Smooth muscle cell of the brain vasculature (primary cell): ENCODE measurements at regions not wholly inside any gene's neighbourhood (a gene's known extent, or its start where the extent isn't known, plus 50 kb on each side); places are given as distances from the start of the nearest gene placed in this dataset.

ENCODE experiments used
- DNase-seq: peaks from one replicate; pipeline ENCODE4 v3.0.0-alpha.2; 2012; ENCODE audit warnings: low read depth, low spot score

DNA sequence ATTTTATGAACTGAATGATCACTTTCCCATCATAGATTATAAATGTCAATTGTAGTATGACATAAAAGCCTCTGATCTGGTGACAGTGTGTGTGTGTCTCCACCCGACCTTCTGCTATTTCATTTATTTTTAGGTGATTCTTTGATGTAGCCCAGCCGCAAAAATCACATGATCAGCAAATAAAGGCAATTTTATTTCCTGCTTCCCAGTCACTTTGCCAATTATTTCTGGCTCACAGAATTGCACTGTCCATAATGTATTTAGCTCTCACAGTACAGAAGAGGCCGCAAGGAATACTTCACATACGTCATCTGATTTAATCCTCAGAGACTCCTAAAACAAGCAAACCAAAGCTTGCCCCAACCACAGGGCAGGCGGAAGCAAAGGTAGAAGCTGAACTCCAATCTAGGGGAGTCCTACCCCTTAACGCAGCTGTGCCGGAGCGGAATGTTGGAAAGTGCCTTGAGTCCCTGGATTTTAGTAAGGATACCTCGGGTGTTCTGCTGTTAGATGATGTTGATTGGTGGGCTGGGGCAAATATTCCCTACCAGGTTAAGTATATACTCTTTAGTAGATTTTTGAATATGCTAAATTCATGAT lies 384.0 kb upstream of the IRX4 start:
- DNase-seq: no peak

DNA sequence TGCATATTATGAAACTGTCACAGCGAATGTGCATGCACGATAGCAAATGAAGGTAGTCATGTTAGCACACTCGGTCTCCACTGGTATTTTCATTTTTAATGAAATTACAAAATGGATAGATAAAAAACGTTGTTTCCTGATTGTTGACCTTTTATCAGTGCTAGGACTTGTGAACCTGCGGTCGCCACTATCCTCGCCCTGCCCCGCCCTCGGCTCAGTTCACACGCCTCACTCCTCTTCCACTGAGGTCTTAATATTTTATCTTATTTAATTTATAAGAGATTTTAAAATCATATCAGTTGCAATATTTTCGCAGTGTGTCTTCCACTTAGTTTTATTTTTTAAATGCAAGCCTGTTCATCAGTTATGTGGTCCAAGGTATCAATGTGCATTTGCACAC lies 382.6 kb upstream of the IRX4 start:
- no peak for DNase-seq

DNA sequence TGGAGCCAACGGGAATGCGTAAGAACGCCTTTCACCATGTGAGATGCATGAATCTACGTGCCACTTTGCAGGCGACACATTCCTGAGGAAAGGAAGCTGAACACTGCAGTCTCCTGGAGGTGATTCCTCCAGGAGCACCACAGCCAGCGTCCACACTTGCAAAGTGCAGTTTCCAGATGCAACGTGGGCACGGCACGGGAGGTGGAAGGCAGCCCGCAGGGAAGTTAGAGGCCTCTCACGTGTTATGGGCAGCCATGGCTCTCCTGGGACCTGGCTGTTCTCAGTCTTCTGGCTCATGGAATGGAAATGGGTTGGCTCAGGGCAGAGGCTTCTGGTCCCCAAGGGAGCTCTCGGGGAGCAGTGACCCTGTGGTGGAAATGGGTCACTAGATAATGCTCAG lies 381.0 kb upstream of the IRX4 start:
- DNase-seq: no peak

DNA sequence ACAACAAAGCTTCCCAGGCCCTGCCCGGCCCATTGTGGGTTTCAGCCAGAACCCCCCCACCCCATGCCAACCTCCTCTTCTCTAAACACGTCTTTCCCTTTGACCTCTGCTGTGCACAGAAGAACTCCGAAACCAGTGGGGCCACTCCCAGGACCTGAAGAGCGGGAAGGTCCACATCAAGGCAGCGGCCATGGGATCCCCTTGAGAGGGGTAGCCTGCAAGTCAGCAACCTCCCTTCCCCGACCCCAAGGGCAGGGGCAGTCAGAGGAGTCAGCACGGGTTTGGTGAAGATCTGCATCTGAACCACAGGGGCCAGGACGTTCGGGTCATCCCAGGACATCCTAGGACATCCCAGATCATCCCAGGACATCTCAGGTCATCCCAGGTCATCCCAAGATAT lies 379.9 kb upstream of the IRX4 start:
- no peak for DNase-seq

DNA sequence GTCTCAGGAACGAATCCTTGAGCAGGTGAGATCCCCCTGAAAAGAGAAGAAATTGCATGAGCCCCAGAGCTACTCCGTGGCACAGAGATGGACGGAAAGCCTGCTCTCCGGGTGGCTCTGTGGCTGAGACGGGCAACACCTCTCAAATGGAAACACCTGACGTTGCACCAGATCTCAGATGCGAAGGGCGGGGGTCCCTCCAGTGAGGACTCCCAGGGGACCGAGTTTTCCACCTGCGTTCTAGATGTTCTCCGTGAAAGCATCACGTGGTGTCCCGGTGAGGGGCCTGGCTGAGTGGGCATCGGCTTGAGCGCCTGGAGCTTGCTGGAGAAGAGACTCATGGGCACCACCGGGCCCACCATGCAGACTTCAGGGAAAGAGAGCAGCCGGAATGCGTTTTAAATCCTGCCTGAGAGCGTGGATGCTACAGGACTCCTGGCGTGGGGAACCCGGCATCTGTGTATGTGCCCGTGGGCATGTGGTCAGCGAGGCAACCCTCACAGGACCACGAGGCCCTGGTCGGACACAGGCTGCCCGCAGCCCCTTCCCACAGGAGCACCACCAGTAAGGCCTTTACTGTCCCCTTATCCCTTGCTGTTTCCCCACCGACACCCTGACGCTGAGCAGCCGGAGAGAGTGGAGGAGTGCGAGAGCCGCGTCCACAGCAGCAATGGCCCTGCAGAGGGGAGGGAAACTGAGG lies 378.4 kb upstream of the IRX4 start:
- DNase-seq: no peak

DNA sequence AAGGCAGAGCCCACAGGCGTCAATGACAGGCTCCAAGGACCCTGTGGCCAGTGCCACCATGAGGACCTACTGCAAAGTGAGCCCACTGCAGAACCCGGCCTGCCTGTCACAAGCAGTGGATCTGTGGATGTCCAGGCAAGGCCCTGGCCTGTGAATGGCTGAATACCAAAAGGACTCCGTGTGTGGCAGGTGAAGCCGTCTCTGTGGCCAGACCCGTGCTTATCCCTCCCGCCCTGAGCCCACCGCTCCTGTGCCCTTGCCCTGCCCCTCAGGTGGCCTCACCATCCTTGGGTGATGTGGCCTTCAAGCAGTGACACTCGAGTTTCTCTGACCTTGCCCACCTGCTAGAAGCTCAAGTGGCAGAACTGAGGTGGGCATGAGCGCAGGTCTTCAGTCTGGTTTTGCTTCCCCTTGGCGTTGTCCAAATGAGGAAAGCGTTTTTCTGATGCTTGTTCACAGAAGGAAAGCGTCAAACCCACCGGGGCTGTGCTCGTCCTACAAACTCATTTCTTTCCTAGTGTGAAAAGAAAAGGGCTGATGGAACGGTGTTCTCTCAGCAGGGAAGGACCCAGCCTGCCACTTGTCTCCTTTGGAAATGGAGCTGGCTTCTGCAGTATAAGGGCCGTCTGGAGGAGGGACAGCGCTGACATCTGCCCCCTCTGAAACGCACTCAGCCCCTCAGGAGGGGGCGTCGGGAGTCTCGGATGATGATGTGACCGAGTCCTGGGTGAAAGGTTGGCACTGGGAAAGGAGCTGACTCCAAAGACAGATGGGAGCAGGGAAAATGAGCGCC lies 377.7 kb upstream of the IRX4 start:
- DNase-seq: no peak

DNA sequence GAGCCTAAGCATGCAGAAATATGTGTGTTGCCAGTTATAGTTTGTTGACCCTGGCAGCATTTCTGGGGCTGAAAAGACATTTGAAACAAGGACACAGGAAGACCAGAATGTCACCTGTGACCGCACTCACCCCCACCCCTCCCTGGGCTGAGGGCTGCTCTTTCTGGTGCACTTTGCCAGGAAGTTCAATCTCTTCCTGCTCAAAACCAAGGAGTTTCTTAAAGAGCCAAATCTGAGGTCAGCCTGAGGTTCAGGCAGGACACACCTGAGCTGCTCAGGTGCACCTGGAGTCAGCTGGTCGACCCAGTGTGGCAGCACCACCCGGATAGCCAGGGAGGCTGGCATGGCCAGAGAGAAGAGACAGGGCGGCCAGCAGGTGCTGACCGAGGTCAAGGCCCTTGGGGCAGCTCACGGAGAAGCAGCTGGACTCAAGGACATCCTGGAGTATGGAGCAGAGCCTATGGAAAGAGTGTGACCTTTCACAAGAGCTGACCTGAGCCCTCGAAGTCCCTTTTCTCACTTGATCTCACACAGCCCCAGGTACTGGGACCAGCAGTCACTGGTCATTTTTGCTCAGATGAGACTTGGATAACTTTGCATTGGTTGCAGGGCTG lies 376.9 kb upstream of the IRX4 start:
- no peak for DNase-seq

DNA sequence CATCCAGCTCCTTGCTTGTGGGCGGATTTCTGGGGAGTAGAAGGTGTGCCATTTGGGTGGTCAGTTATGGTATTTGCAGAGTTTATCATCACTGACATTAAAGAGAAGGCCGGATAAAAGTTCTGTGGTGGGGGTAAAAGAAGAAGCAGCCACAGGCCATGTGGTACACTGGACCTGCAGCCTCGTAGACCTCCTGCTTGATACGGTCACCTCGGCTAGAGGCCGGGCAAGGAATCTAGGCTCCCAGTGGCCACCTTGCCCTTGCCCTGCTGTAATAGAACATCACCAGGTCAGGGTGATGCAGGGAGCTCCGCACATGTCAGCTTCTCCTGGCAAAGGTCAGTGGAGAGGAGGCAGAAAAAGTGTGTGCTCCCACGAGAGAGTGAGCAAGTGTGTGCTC lies 376.1 kb upstream of the IRX4 start:
- DNase-seq: no peak

DNA sequence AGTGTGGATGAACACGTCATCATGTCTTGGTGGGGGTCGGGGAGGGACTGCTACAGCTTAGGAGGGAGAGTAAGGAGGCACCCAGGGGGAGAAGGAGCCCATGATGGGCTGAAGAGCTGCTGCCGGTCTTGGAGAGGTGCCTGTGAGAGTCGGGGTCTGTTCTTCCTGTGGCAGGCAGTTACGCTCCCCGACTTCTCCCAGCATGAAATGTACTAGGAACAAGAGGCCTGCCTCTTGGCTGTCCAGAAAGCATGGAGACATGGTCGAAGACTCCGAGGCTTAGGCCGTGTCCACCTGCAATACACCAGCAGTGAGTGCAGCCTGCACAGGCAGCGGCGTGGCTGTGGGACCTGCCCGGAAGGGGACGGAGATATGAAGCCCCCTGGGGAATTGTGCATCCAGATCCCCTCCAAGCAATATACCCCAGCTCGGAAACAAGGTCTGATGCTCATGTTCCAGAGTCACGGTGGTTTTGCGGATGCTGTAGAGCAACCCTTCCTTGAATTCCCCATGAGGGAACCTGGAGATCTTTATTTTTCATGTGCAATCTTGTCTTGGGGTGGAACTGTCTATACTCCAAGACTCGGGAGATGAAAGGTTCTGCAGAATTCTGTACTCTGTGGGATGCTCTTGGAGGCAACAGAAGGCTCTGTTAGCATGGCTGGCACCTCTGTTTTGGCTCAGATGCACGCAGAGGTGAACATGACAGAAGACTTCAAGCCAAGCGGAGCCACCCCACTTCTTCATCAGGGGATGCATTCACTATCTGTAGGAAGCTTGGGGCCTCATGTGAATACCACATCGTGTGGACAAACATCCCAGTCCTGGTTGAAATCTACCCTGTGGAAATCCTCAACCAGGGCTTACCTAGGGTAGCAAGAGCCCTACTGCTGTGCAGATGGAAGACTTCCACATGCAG lies 374.9 kb upstream of the IRX4 start:
- no peak for DNase-seq

DNA sequence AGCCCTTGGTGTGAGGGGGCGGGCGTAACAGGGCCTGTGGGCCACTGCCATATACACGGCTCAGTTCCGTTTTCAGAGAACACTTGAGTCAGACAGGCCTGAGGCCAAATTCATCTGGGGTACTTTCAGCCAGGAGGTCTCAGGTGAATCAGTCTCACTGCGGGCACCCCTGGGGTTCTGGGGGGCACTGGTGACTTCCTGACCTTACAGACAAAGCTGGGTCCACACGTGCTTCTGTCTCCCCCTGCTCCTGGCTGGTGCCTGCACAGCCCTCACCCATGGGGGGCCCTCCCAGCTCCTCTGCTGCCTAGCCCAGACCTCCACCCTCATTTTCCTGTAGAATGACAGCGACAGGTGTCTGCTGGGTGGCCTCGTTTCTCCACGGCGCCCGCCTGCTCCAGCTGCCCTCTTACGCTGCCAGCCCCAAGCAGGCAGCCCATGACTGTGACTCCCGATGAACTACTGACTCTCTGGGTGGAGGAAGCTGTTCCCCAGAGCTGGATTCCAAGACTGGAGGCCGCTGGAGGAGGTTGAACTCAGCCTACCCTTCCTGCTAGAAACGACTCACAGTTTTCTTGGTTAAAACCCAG lies 374.1 kb upstream of the IRX4 start:
- no peak for DNase-seq

DNA sequence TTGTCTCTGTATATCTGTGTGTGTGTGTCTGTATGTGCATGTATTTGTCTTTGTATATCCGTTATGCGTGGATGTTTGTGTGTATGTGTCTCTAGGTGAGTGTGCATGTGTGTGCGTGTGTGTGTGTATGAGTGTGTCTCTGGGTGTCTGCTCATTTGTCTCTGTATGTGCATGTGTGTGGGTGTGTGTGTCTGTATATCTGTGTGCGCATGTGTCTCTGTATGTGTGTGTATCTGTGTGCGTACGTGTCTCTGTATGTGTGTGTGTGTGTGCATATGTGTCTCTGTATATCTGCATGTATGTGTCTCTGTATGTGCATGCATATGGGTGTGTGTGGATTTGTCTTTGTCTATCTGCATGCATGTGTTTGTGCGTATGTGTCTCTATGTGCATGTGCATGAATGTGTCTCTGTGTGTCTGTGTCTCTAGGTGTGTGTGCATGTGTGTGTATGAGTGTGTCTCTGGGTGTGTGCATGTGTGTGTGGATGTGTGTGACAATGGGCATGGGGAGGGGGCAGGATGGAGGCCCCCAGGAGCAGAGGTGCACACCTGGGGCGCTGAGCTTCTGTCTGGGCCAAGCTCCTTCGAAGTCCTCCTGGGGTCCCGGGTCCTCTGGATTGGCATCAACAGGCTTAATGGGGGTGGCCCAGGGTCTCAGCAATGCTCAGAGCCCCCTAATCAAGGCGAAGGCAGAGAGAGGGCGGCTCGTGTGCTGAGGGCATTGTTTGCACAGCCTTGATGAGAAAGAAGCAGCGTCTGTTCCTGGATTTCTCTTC lies 373.4 kb upstream of the IRX4 start:
- DNase-seq: no peak

DNA sequence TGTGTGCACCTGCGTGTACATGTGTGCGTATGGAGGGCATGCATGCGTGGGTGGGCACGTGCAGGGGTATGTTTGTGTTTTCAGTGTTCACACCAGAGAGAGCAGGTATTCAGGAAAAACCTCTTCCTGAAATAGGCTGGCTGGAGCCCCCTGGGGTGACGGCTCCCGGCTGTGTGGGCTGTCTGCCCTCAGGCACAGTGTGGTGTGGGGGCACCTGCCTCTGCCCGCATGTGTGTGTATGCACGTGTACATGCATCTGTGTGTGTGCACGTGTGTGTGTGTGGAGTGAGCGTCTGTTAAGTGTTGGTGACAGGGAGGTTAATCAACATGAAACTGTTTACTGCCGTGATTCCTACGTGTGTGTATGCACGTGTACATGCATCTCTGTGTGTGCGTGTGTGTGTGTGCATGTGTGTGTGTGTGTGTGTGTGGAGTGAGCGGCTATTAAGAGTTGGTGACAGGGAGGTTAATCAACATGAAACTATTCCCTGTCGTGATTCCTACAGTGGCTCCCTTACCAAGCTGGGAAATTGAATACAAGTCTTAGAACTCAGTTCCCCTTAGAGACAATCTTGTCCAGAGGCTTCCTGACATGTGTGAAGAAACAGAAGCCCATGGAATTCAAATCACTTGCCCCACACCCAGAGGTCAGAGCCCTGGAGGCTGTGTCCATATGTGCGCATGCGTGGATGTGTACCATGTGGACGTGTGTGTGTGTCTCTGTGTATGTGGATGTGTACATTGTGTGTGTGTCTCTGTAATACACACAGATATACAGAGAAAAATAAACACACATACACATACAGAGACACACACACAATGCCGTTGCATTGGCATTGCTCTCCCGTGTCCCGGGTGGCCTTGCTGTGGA lies 372.4 kb upstream of the IRX4 start:
- DNase-seq: no peak

DNA sequence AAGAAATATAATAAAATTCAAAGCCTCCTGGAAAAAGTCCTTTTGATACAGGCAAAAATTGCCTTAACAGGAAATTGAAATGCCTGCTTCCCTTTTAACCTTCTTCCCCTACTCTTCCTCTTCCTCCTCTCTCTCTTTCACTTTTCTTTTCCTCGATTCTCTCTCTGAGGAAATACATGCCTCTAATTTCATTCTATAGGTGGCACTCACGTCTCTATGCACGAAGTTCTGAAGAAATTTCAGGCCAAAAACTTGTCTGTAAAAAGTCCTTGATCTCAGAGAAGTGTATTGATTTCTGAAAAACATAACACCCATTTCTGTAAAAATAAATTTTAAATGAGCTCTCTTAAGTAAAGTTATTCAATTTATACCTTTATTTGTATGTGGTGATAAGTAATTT lies 371.7 kb upstream of the IRX4 start:
- no peak for DNase-seq

DNA sequence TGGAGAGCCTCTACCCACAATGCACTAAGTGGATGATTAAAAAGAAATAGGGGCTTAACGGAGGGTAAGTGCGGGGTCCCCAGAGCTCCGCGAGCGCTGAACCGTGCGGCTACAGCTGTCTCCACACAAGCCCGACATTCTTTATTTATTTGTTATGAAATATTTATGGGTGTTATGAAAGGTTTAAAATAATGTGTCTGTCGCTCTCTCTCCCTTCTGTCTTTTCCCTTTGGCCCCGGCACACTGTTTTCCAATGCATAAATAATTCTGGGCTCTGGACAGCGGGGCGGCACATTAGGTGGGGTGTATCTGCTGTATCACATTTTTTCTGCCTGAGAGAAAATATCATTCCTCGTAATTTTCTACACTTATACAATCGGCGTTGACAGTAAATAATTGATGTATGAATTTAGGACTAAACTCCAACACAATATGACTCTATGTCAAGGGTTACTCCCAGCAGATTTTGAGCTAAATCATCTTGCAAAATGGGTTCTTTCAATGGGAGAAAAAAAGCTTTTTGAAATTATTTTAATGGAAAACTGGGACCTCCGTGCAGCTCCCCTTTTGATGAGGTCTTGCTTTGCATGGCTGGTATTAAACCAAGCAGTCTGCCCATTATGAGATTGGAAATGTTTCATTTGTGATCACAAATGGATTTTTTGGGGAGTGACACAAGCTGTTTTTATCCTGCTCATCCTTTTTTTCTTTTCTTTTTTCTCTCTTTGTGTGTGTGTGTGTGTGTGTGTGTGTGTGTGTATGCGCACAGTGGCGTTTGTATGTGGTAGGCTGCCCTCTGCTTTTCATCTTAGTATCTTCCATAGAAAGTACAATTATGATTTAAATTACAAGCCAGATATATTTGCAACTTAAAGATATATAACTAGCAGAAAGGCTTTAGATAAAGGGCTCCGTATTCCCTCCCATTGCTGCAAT lies 370.6 kb upstream of the IRX4 start:
- DNase-seq: no peak

DNA sequence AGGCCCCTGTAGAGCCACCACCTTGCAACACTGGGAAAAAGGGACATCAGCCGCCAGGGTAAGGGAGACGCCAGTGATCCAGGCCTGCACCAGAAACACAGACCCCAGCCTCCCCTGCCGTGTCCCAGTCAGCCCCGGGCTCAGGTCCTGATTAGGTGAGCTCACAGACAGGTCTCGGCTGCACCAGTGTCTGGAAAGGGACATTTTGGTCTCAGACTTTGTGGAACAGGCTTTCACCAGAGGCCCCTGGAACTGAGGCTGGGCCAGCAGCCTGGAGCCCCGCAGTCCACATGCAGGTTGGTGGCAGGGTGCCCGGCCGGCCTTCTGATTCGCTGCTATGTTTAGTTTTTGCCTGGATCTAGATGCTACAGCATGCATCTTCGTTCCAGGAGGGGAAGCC lies 369.0 kb upstream of the IRX4 start:
- no peak for DNase-seq

DNA sequence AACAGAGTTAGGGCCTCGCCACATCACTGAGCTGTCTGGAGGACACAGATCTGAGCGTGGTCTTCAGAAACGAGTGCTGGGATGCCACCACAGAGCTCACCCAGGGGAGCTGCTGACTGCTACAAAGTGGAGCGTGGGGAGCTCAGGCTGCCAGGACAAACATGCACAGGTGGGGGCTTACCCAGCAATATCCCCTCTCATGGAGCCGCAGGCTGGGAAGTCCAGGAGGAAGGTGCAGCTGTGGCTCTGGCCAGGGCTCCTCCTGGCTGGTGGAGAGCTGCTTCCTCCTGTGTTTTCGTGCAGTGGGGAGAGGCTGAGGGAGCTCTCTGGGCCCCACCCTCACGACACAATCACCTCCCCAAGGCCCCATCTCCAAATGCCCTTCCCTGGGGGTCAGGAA lies 368.6 kb upstream of the IRX4 start:
- DNase-seq: no peak

DNA sequence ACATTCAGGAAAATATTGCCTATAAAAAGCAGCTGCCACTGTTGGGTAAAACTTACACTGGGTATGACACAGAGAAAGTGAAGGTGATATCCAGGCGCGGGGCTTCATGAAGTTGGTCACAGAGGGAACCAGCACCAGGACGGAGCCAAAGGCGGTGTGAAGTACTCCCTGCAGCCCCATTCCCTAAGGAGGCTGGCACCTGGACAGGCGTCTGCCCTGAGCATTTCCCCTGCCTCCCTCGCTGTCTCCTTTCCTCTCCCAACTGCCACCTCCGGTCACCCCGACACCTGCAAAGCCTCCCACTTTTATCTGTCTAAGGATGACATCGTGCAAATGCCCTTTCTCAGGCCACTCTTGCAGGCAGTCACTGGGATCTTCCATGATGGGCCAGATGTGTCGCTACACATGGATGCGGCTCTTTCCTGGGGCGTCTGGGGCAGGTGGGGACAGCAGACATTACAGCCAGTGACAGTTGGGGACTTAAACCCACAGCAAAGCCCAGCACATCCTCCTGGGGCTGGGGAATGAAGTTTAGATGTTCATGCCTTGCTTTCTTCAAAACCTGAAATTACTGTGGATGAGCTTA lies 367.7 kb upstream of the IRX4 start:
- DNase-seq: no peak

DNA sequence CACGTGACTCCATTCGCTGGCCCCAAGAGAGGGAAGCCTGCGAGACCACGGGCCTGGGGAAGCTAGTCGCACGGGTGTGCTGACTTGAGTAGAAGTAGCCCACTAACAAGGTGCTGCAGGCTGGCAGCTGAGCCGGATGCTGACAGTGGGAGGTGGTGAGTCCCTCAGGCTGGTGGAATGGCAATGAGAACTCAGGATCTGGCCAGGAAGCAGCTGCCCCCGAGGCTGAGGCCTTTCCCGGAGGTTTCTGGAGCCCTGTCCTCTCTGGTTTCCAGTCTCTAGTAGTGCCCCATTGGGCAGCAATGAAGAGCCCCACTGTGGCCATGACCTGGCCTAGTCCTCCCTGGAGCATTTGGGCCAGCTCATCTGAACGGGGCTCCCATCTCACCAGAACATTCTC lies 366.7 kb upstream of the IRX4 start:
- no peak for DNase-seq
